Hepatocyte (in vitro differentiated cells): ENCODE measurements at regions not wholly inside any gene's neighbourhood (a gene's known extent, or its start where the extent isn't known, plus 50 kb on each side); places are given as distances from the start of the nearest gene placed in this dataset.

Experiments used
- DNase-seq: peaks from one replicate; pipeline ENCODE4 v3.0.0-alpha.2; 2016; ENCODE audit warnings: low spot score
- H2AFZ ChIP-seq: fragments of 200-600 bp; sonication (generic); 2 replicates; pipeline ENCODE4 v1.6.0; 2016; ENCODE audit warnings: antibody characterized with exemption, mild to moderate bottlenecking
- H3K27ac ChIP-seq: fragments of 200-600 bp; sonication (generic); 2 replicates; pipeline ENCODE4 v1.5.1; 2016; ENCODE audit warnings: mild to moderate bottlenecking
- H3K27me3 ChIP-seq: fragments of 200-600 bp; sonication (generic); 2 replicates; pipeline ENCODE4 v1.6.1; 2016
- H3K36me3 ChIP-seq: fragments of 200-600 bp; sonication (generic); replicated peaks from 2 replicates; pipeline ENCODE4 v1.5.1; 2016; ENCODE audit warnings: low read depth; ENCODE audit not compliant: insufficient read depth
- H3K4me1 ChIP-seq: fragments of 200-600 bp; sonication (generic); 2 replicates; pipeline ENCODE4 v1.5.1; 2016; ENCODE audit warnings: mild to moderate bottlenecking, moderate library complexity; ENCODE audit not compliant: insufficient read depth
- H3K4me2 ChIP-seq: fragments of 200-600 bp; sonication (generic); 2 replicates; pipeline ENCODE4 v1.6.0; 2016
- H3K4me3 ChIP-seq: fragments of 200-600 bp; sonication (generic); 2 replicates; pipeline ENCODE4 v1.5.1; 2016; ENCODE audit warnings: mild to moderate bottlenecking
- H3K79me2 ChIP-seq: fragments of 200-600 bp; sonication (generic); 2 replicates; pipeline ENCODE4 v1.6.0; 2017; ENCODE audit warnings: mild to moderate bottlenecking
- H3K9me2 ChIP-seq: fragments of 200-600 bp; sonication (generic); replicated peaks from 2 replicates; pipeline ENCODE4 v1.6.0; 2017; ENCODE audit warnings: mild to moderate bottlenecking; ENCODE audit not compliant: insufficient read depth
- H3K9me3 ChIP-seq: fragments of 200-600 bp; sonication (generic); 2 replicates; pipeline ENCODE4 v1.5.1; 2016; ENCODE audit warnings: low read depth, mild to moderate bottlenecking
- H4K20me1 ChIP-seq: fragments of 200-600 bp; sonication (generic); 2 replicates; pipeline ENCODE4 v1.6.0; 2016; ENCODE audit warnings: mild to moderate bottlenecking; ENCODE audit not compliant: insufficient read depth, poor library complexity, severe bottlenecking
- EZH2 ChIP-seq: fragments of 200-600 bp; sonication (generic); IDR thresholded peaks from 2 replicates; pipeline ENCODE4 v1.6.1; 2016; ENCODE audit warnings: antibody characterized with exemption, mild to moderate bottlenecking, borderline replicate concordance
- EZH2phosphoT487 ChIP-seq: fragments of 200-600 bp; sonication (generic); IDR thresholded peaks from one replicate; pipeline ENCODE4 v1.6.1; 2018; ENCODE audit warnings: antibody characterized with exemption, mild to moderate bottlenecking, low read depth, moderate library complexity; ENCODE audit not compliant: unreplicated experiment, severe bottlenecking
- WGBS: methylation state at CpG from one replicate; pipeline ENCODE4 v1.1.6; 2016; ENCODE audit warnings: low lambda C conversion rate; ENCODE audit errors: missing lambda C conversion rate; 5-methylcytosine and 5-hydroxymethylcytosine counted together
- TF ChIP-seq, protein P1 (sequence below): fragments of 200-600 bp; sonication (generic); IDR thresholded peaks from 2 replicates; pipeline ENCODE4 v1.5.1; 2016; ENCODE audit warnings: antibody characterized with exemption, mild to moderate bottlenecking; ENCODE audit not compliant: poor library complexity

DNA sequence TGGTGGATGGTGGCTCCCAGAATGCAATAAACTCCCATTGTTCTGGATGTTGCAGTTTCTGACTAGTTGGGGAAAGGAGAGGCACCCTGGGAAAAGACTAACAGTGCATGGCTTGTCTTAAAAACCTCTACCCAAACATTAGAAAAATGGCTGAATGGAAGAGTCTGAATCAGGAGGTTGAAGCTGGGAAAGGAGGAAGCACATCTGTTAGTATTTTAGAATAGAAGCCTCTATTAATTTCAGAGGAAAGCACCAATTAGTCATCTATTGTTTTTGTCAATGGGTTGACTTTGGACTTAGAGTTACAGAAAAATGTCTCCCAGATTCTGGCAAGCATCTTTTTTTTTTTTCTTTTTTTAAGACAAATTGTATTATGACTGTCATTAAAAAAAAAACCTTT, 56.1 kb upstream of the ELMO1 start:
- no peaks in the 10 kb centered on the region for H3K9me3 ChIP-seq
- no peaks in the 10 kb centered on the region for H3K4me1 ChIP-seq
- TF ChIP-seq, protein P1, sequence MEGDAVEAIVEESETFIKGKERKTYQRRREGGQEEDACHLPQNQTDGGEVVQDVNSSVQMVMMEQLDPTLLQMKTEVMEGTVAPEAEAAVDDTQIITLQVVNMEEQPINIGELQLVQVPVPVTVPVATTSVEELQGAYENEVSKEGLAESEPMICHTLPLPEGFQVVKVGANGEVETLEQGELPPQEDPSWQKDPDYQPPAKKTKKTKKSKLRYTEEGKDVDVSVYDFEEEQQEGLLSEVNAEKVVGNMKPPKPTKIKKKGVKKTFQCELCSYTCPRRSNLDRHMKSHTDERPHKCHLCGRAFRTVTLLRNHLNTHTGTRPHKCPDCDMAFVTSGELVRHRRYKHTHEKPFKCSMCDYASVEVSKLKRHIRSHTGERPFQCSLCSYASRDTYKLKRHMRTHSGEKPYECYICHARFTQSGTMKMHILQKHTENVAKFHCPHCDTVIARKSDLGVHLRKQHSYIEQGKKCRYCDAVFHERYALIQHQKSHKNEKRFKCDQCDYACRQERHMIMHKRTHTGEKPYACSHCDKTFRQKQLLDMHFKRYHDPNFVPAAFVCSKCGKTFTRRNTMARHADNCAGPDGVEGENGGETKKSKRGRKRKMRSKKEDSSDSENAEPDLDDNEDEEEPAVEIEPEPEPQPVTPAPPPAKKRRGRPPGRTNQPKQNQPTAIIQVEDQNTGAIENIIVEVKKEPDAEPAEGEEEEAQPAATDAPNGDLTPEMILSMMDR: no peak
- no peak for TF ChIP-seq EZH2phosphoT487
- TF ChIP-seq EZH2: no peak
- no peak overlapping the region for H3K27ac ChIP-seq
- H4K20me1 ChIP-seq: no peaks in the 10 kb centered on the region
- H3K36me3 ChIP-seq: no peaks in the 10 kb centered on the region
- H3K4me3 ChIP-seq: no peak overlapping the region
- H2AFZ ChIP-seq: no peak overlapping the region
- H3K27me3 ChIP-seq: no peaks in the 10 kb centered on the region
- no peak for DNase-seq
- H3K9me2 ChIP-seq: no peaks in the 10 kb centered on the region
- H3K79me2 ChIP-seq: no peaks in the 10 kb centered on the region
- H3K4me2 ChIP-seq: no peak overlapping the region

DNA sequence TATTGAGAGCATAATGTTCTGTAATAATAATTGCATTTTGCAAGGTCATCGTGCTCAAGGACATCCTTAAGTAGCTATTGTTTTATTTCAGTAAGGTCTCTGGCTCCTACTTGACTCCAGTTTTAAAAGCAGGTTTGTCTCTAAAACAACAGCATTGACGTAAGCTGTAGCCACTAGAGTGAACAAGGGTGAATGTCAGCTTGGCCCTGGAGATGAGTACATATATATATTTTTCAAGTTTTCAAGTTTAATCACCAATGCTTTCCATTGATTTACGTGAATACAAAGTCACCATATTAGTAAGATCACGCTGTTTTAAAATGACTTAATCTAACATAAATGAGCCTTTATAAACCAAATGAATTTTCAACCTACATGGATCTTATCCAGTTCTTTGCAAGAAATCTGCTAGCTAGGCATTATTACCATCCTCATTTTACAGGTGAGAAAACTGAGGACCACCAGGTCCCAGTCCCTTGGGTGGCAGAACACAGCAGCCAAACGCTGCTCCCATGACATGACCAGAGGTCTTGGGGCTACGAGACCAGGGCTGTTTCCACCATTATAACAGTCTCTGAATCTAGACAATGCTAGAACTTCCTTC, 57.2 kb upstream of the ELMO1 start:
- Histone ChIP-seq H3K4me2 (no peak overlapping the region), H3K27ac (no peak overlapping the region), H3K4me3 (no peak overlapping the region), H3K9me3 (no peaks in the 10 kb centered on the region), H3K27me3 (no peaks in the 10 kb centered on the region), H2AFZ (no peak overlapping the region), H3K9me2 (no peaks in the 10 kb centered on the region), H3K79me2 (no peaks in the 10 kb centered on the region), H4K20me1 (no peaks in the 10 kb centered on the region), H3K4me1 (no peaks in the 10 kb centered on the region), H3K36me3 (no peaks in the 10 kb centered on the region)
- TF ChIP-seq, protein P1: no peak
- TF ChIP-seq EZH2phosphoT487 (no peak), EZH2 (no peak)
- no peak for DNase-seq
- WGBS: 88% methylated on average over 6 of the region's 6 CpGs

DNA sequence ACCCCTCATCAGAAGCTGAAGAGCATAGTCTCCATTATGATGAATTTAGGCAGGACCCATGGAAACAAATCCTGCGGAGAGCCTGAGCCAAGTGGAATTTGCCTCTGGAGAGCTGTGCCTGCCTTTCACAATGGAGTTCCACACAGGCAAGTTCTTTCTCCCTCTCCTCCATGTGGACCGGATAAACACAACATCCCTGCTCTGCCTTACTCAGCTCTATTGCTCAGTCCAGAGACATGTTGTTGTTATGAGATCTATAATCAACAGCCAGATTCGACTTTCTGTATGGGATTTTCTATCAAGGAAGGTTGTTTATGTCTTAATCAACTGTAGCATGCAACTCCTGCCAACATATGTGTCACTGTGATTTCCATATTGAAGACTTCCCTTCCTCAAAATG, 59.5 kb upstream of the ELMO1 start:
- no peaks in the 10 kb centered on the region for H3K4me1 ChIP-seq
- no peak overlapping the region for H3K4me3 ChIP-seq
- H2AFZ ChIP-seq: no peak overlapping the region
- WGBS: 71% methylated on average over 3 of the region's 3 CpGs
- H3K36me3 ChIP-seq: no peaks in the 10 kb centered on the region
- no peaks in the 10 kb centered on the region for H3K9me2 ChIP-seq
- H3K27ac ChIP-seq: no peak overlapping the region
- H3K9me3 ChIP-seq: no peaks in the 10 kb centered on the region
- no peak for DNase-seq
- TF ChIP-seq EZH2phosphoT487 (no peak), EZH2 (no peak)
- TF ChIP-seq, protein P1: no peak
- H4K20me1 ChIP-seq: no peaks in the 10 kb centered on the region
- no peaks in the 10 kb centered on the region for H3K27me3 ChIP-seq
- no peak overlapping the region for H3K4me2 ChIP-seq
- H3K79me2 ChIP-seq: no peaks in the 10 kb centered on the region
